ENCODE measurements at regions not wholly inside any gene's neighbourhood (a gene's known extent, or its start where the extent isn't known, plus 50 kb on each side); places are given as distances from the start of the nearest gene placed in this dataset.
"Not testable (repeated sequence)": the region's sequence is repeated elsewhere in the genome, so short reads cannot be mapped to it uniquely, and the experiment has no call there.

DNA sequence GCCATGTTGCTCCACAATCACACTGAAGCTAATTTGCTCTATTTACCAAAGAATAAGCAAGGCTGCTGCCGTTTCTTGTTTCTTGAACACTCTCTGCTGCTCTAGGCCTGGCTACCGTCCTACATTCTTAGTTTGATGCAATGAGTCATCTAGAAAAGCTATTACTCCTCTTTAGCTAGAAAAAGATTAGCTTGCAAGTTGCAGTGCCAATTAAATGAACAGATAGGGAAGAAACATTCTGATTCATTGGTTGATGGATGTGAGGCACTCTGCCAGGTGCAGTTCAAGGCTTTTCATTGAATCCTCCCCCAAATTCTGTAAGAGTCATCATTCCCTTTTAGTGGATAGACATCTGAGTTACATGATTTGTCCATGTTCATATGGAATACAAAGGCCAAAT, 807.7 kb upstream of the AMELY start:
- FAIRE-seq (no peak), DNase-seq (ENCODE audit: low read depth) (peak; percentile 86)
- H3K27me3 ChIP-seq (ENCODE audit: control insufficient read depth, insufficient read depth, low read length) = no peaks in the 10 kb centered on the region
- TF ChIP-seq, protein P1, sequence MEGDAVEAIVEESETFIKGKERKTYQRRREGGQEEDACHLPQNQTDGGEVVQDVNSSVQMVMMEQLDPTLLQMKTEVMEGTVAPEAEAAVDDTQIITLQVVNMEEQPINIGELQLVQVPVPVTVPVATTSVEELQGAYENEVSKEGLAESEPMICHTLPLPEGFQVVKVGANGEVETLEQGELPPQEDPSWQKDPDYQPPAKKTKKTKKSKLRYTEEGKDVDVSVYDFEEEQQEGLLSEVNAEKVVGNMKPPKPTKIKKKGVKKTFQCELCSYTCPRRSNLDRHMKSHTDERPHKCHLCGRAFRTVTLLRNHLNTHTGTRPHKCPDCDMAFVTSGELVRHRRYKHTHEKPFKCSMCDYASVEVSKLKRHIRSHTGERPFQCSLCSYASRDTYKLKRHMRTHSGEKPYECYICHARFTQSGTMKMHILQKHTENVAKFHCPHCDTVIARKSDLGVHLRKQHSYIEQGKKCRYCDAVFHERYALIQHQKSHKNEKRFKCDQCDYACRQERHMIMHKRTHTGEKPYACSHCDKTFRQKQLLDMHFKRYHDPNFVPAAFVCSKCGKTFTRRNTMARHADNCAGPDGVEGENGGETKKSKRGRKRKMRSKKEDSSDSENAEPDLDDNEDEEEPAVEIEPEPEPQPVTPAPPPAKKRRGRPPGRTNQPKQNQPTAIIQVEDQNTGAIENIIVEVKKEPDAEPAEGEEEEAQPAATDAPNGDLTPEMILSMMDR (IDR thresholded peaks at IDR 0.05; ENCODE audit: insufficient read depth, low read length, severe bottlenecking) = no peak
- no peak overlapping the region for H3K4me3 ChIP-seq (ENCODE audit: low read depth, low read length)
- H3K36me3 ChIP-seq (ENCODE audit: control insufficient read depth, insufficient read depth, low read length) = no peaks in the 10 kb centered on the region

DNA sequence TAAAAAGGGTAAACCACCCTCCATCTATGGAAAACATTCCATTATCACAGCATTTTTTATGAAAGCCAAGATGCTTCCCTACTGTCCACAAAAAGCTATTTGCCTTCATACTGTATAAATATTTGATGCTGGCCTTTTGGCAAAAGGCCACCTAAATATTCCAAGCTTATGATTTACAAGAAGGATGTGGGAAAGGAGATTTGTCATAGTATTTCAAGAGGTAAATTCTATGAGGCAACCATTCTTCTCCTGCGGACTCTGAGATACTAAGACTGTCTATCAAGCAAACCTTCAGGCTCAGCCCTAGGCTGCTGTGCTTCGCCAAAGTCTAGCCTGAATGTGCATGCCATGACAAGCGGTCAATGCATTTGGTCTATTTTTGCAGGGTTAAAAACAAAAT, 807.1 kb upstream of the AMELY start:
- FAIRE-seq (no peak), DNase-seq (ENCODE audit: low read depth) (peak; percentile 75)
- no peaks in the 10 kb centered on the region for H3K27me3 ChIP-seq (ENCODE audit: control insufficient read depth, insufficient read depth, low read length)
- no peaks in the 10 kb centered on the region for H3K36me3 ChIP-seq (ENCODE audit: control insufficient read depth, insufficient read depth, low read length)
- no peak overlapping the region for H3K4me3 ChIP-seq (ENCODE audit: low read depth, low read length)
- TF ChIP-seq, protein P1 (IDR thresholded peaks at IDR 0.05; ENCODE audit: insufficient read depth, low read length, severe bottlenecking) = no peak

- H3K36me3 ChIP-seq (ENCODE audit: control insufficient read depth, insufficient read depth, low read length) = no peaks in the 10 kb centered on the region
- H3K4me3 ChIP-seq (ENCODE audit: low read depth, low read length) = no peak overlapping the region
- DNase-seq (ENCODE audit: low read depth) (peak; percentile 19), FAIRE-seq (no peak)
- no peaks in the 10 kb centered on the region for H3K27me3 ChIP-seq (ENCODE audit: control insufficient read depth, insufficient read depth, low read length)
- TF ChIP-seq, protein P1 (IDR thresholded peaks at IDR 0.05; ENCODE audit: insufficient read depth, low read length, severe bottlenecking) = no peak
These were observed 806.6 kb upstream of the AMELY start for GRCh38 chrY:7718126-7718525.

- no peaks in the 10 kb centered on the region for H3K36me3 ChIP-seq (ENCODE audit: control insufficient read depth, insufficient read depth, low read length)
- DNase-seq (ENCODE audit: low read depth) = peak; percentile 32
- TF ChIP-seq, protein P1 (IDR thresholded peaks at IDR 0.05; ENCODE audit: insufficient read depth, low read length, severe bottlenecking) = no peak
- no peak for FAIRE-seq
- H3K4me3 ChIP-seq (ENCODE audit: low read depth, low read length) = no peak overlapping the region
- no peaks in the 10 kb centered on the region for H3K27me3 ChIP-seq (ENCODE audit: control insufficient read depth, insufficient read depth, low read length)
These were observed 802.9 kb upstream of the AMELY start for GRCh38 chrY:7714426-7714825.

GRCh38 chrY:7713738-7714137, 802.2 kb upstream of the AMELY start:
- peak; percentile 50 for DNase-seq (ENCODE audit: low read depth)
- not testable (repeated sequence) for H3K4me3 ChIP-seq (ENCODE audit: low read depth, low read length); FAIRE-seq

DNA sequence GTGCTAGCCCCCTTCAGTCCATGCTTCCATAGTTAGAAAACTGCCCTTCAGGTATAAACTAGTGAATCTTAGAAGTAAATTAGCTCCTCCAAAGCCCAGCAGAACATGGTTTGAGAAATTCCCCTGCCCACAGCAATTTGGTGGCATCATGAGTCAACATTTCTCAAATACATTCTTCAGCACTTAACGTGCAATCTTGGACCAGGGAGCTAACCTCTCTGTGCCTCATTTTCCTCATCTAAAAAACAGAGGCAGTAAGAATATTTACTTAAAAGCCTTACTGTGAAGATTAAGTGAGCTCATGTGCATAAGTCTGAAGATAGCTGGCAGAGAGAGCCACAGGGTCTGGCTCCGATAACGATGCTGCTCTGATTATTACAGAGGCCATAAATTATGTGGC, 800.7 kb upstream of the AMELY start:
- TF ChIP-seq, protein P1 (IDR thresholded peaks at IDR 0.05; ENCODE audit: insufficient read depth, low read length, severe bottlenecking) = no peak
- DNase-seq (ENCODE audit: low read depth) (peak; percentile 71), FAIRE-seq (no peak)

More at GRCh38 chrY:7713738-7714137, 802.2 kb upstream of the AMELY start:
- H3K36me3 ChIP-seq (ENCODE audit: control insufficient read depth, insufficient read depth, low read length); H3K27me3 ChIP-seq (ENCODE audit: control insufficient read depth, insufficient read depth, low read length): not testable (repeated sequence)

More for the DNA sequence above, 800.7 kb upstream of the AMELY start:
- Histone ChIP-seq H3K36me3 (ENCODE audit: control insufficient read depth, insufficient read depth, low read length) (no peaks in the 10 kb centered on the region), H3K27me3 (ENCODE audit: control insufficient read depth, insufficient read depth, low read length) (no peaks in the 10 kb centered on the region), H3K4me3 (ENCODE audit: low read depth, low read length) (no peak overlapping the region)
